ENCODE measurements at regions not wholly inside any gene's neighbourhood (a gene's known extent, or its start where the extent isn't known, plus 50 kb on each side); places are given as distances from the start of the nearest gene placed in this dataset.

GRCh38 chr7:96928965-96929364 is 76.4 kb upstream of the DLX6 start:
- TF ChIP-seq EZH2 (IDR thresholded peaks at IDR 0.05) (no peak), POLR2AphosphoS5 (IDR thresholded peaks at IDR 0.05; ENCODE audit: borderline replicate concordance, low read depth, low read length) (no peak)

All from SK-N-MC (cell line).